SK-N-SH (cell line): ENCODE measurements at regions not wholly inside any gene's neighbourhood (a gene's known extent, or its start where the extent isn't known, plus 50 kb on each side); places are given as distances from the start of the nearest gene placed in this dataset.

Experiments
- CTCF ChIA-PET: fragments of 300-600, 350-600 bp; formaldehyde crosslinking; extraction: SDS; loops from one replicate; lab custom pipeline; 2021; lab: Yijun Ruan, JAX
- POLR2A ChIA-PET: fragments of 350-600 bp; sonication (Branson Sonifier 250); formaldehyde crosslinking; extraction: SDS; loops from one replicate; lab custom pipeline; 2020; ENCODE audit warnings: antibody characterized with exemption, inconsistent platforms; lab: Yijun Ruan, JAX
- DNase-seq: peaks from one replicate; pipeline ENCODE4 v3.0.0; 2012
- H2AFZ ChIP-seq: fragments of 200-600 bp; sonication (generic); 2 replicates; pipeline ENCODE4 v1.8.1; 2016; ENCODE audit warnings: antibody characterized with exemption, mild to moderate bottlenecking, low read depth
- H3F3A ChIP-seq: fragments of 200-600 bp; sonication (generic); replicated peaks from 2 replicates; pipeline ENCODE3; 2016; ENCODE audit warnings: antibody characterized with exemption, mild to moderate bottlenecking; ENCODE audit not compliant: insufficient read depth
- H3K27ac ChIP-seq, 2 experiments: fragments of 200-500 bp in 1 of 2; fragments of 200-600 bp in 1 of 2; sonication (Bioruptor generic) in 1 of 2; sonication (generic), shearing (Covaris generic) in 1 of 2; 2 replicates each; pipeline versions ENCODE4 v1.5.1 to v1.6.1; 2014 to 2016; ENCODE audit warnings: low read depth in 2 of 2, inconsistent platforms in 1 of 2, low read length in 1 of 2, mild to moderate bottlenecking in 1 of 2, mixed read lengths in 1 of 2
- H3K27me3 ChIP-seq: fragments of 200-600 bp; sonication (generic), shearing (Covaris generic); 2 replicates; pipeline ENCODE4 v1.6.1; 2016; ENCODE audit warnings: mixed run types; ENCODE audit not compliant: insufficient read depth
- H3K36me3 ChIP-seq, 2 experiments: fragments of 200-500 bp in 1 of 2; fragments of 200-600 bp in 1 of 2; sonication (Bioruptor generic) in 1 of 2; sonication (generic) in 1 of 2; replicated peaks in 1 of 2; 2 replicates each; pipeline versions ENCODE3 to v1.5.1; 2014 to 2016; ENCODE audit warnings: low read length in 1 of 2, mild to moderate bottlenecking in 1 of 2; ENCODE audit not compliant: insufficient read depth in 2 of 2, control insufficient read depth in 1 of 2
- H3K4me1 ChIP-seq, 2 experiments: fragments of 200-500 bp in 1 of 2; fragments of 200-600 bp in 1 of 2; sonication (Bioruptor generic) in 1 of 2; sonication (generic), shearing (Covaris generic) in 1 of 2; 2 replicates each; pipeline versions ENCODE4 v1.5.1 to v1.6.1; 2014 to 2016; ENCODE audit warnings: low read depth in 1 of 2, low read length in 1 of 2, mixed run types in 1 of 2; ENCODE audit not compliant: insufficient read depth in 2 of 2, control insufficient read depth in 1 of 2
- H3K4me2 ChIP-seq: fragments of 200-600 bp; sonication (generic), shearing (Covaris generic); 2 replicates; pipeline ENCODE4 v1.6.1; 2017; ENCODE audit warnings: mixed run types
- H3K4me3 ChIP-seq, 2 experiments: fragments of 200-500 bp in 1 of 2; fragments of 200-600 bp in 1 of 2; sonication (Bioruptor generic) in 1 of 2; sonication (generic), shearing (Covaris generic) in 1 of 2; 2 replicates each; pipeline versions ENCODE4 v1.5.1 to v1.8.1; 2014 to 2016; ENCODE audit warnings: low read depth in 2 of 2, inconsistent platforms in 1 of 2, low read length in 1 of 2, mild to moderate bottlenecking in 1 of 2, mixed read lengths in 1 of 2, moderate library complexity in 1 of 2
- H3K79me2 ChIP-seq: fragments of 200-600 bp; sonication (generic); 2 replicates; pipeline ENCODE4 v1.8.1; 2017; ENCODE audit warnings: mild to moderate bottlenecking; ENCODE audit not compliant: insufficient read depth
- H3K9ac ChIP-seq: fragments of 200-600 bp; sonication (generic); 2 replicates; pipeline ENCODE4 v1.6.1; 2017; ENCODE audit warnings: mixed run types
- H3K9me2 ChIP-seq: fragments of 200-600 bp; sonication (generic); 2 replicates; pipeline ENCODE4 v1.6.1; 2017; ENCODE audit warnings: mixed run types
- H3K9me3 ChIP-seq: fragments of 200-600 bp; sonication (generic); 2 replicates; pipeline ENCODE4 v1.6.1; 2017; ENCODE audit warnings: mixed run types, mild to moderate bottlenecking, moderate library complexity
- H4K20me1 ChIP-seq: fragments of 200-600 bp; sonication (generic); 2 replicates; pipeline ENCODE4 v1.6.1; 2017; ENCODE audit warnings: mild to moderate bottlenecking, mixed run types; ENCODE audit not compliant: insufficient read depth
- ELF1 ChIP-seq: IDR thresholded peaks from 2 replicates; pipeline ENCODE4 v1.4.0; 2012
- EP300 ChIP-seq, 2 experiments: IDR thresholded peaks; 2 replicates each; pipeline versions ENCODE4 v1.4.0 to v1.6.1; 2012; ENCODE audit warnings: borderline replicate concordance in 1 of 2, low read depth in 1 of 2, low read length in 1 of 2
- FOXM1 ChIP-seq: IDR thresholded peaks from 2 replicates; pipeline ENCODE4 v1.4.0; 2012; ENCODE audit warnings: low read depth, mild to moderate bottlenecking
- GABPA ChIP-seq: IDR thresholded peaks from 2 replicates; pipeline ENCODE4 v1.4.0; 2012; ENCODE audit warnings: low read depth, mild to moderate bottlenecking
- GATA2 ChIP-seq: sonication (generic); formaldehyde crosslinking; IDR thresholded peaks from 2 replicates; pipeline ENCODE4 v1.5.0; 2020; ENCODE audit warnings: mild to moderate bottlenecking, missing genetic modification reagents
- JUND ChIP-seq: IDR thresholded peaks from 2 replicates; pipeline ENCODE4 v1.4.0; 2012
- MXI1 ChIP-seq: IDR thresholded peaks from 2 replicates; pipeline ENCODE4 v1.6.1; 2012; ENCODE audit warnings: mild to moderate bottlenecking, low read depth, low read length, improper control_type of control experiment
- NRF1 ChIP-seq: IDR thresholded peaks from 2 replicates; pipeline ENCODE4 v1.6.1; 2012; ENCODE audit warnings: low read depth, mild to moderate bottlenecking, low read length
- RFX5 ChIP-seq: IDR thresholded peaks from 2 replicates; pipeline ENCODE4 v1.6.1; 2012; ENCODE audit warnings: mild to moderate bottlenecking, improper control_type of control experiment, low read length
- RXRA ChIP-seq: IDR thresholded peaks from 2 replicates; pipeline ENCODE4 v1.4.0; 2012; ENCODE audit warnings: low read depth, mild to moderate bottlenecking, borderline replicate concordance
- SMC3 ChIP-seq: IDR thresholded peaks from 2 replicates; pipeline ENCODE4 v1.6.1; 2012; ENCODE audit warnings: low read depth, low read length, improper control_type of control experiment
- TAF1 ChIP-seq: IDR thresholded peaks from 2 replicates; pipeline ENCODE4 v1.6.1; 2012; ENCODE audit warnings: low read depth, mild to moderate bottlenecking, low read length, moderate library complexity, borderline replicate concordance
- USF1 ChIP-seq: IDR thresholded peaks from 2 replicates; pipeline ENCODE4 v1.4.0; 2012; ENCODE audit warnings: low read depth, borderline replicate concordance
- USF2 ChIP-seq: fragments of 150-350 bp; IDR thresholded peaks from 2 replicates; pipeline ENCODE4 v1.6.1; 2017; ENCODE audit warnings: antibody characterized with exemption, low read length, low read depth, borderline replicate concordance
- YY1 ChIP-seq: IDR thresholded peaks from 2 replicates; pipeline ENCODE4 v1.4.0; 2012; ENCODE audit warnings: low read depth, mild to moderate bottlenecking
- WGBS: methylation state at CpG from one replicate; pipeline ENCODE4 v1.1.6; 2017; ENCODE audit warnings: low lambda C conversion rate; 5-methylcytosine and 5-hydroxymethylcytosine counted together
- TF ChIP-seq, protein P1 (sequence below): IDR thresholded peaks from 2 replicates; pipeline ENCODE4 v1.4.0; 2012; ENCODE audit warnings: low read depth, borderline replicate concordance
- TF ChIP-seq, protein P2 (sequence below): IDR thresholded peaks from 2 replicates; pipeline ENCODE4 v1.4.0; 2012; ENCODE audit warnings: low read depth
- TF ChIP-seq, protein P3 (sequence below): IDR thresholded peaks from 2 replicates; pipeline ENCODE4; 2012

DNA sequence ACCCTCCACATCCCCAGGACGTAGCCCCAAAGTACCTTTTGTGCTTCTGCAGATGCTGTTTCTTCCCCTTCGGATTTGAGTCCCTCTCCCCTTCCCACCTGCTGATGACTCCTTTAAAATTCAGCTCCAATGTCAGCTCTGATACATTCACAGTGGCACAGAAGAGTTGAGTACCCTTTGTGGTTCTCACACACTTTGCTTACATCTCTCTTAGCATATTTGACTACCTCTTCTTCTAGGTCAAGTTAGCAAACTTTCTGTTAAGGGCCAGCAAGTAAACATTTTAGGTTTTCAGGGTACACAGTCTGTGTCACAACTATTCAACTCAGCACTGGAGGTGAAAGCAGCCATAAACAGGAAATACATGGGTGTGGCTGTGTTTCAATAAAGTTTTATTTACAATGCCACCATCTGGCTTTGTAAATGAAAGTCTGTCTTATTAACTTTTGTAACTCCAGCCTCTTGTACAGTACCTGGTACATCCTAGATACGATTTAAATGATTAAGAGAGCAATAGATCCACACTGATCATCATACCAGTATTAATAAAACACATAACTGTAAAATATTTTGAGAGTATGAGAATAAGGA lies 161.7 kb downstream of the SOX9 start:
- Histone ChIP-seq H3K9me2 (no peaks in the 10 kb centered on the region), H3K36me3 (no peaks in the 10 kb centered on the region), H3K27me3 (no peaks in the 10 kb centered on the region), H3K4me1 (no peaks in the 10 kb centered on the region), H3K9ac (no peak overlapping the region), H3K4me3 (no peak overlapping the region), H3K79me2 (no peaks in the 10 kb centered on the region), H2AFZ (no peak overlapping the region), H3K4me2 (no peak overlapping the region), H4K20me1 (no peaks in the 10 kb centered on the region), H3F3A (no peaks in the 10 kb centered on the region), H3K27ac (no peak overlapping the region), H3K9me3 (no peaks in the 10 kb centered on the region)
- POLR2A ChIA-PET, result no interaction called here
- 50% methylated on average over 3 of the region's 3 CpGs for WGBS
- no peak for DNase-seq
- CTCF ChIA-PET, result interaction anchor here (1.4 kb wide), 1 partner anchor 10 kb away, joined by 3 read pairs; no protein-coding TSS in a partner anchor
- no peak for TF ChIP-seq FOXM1
- TF ChIP-seq, protein P1, sequence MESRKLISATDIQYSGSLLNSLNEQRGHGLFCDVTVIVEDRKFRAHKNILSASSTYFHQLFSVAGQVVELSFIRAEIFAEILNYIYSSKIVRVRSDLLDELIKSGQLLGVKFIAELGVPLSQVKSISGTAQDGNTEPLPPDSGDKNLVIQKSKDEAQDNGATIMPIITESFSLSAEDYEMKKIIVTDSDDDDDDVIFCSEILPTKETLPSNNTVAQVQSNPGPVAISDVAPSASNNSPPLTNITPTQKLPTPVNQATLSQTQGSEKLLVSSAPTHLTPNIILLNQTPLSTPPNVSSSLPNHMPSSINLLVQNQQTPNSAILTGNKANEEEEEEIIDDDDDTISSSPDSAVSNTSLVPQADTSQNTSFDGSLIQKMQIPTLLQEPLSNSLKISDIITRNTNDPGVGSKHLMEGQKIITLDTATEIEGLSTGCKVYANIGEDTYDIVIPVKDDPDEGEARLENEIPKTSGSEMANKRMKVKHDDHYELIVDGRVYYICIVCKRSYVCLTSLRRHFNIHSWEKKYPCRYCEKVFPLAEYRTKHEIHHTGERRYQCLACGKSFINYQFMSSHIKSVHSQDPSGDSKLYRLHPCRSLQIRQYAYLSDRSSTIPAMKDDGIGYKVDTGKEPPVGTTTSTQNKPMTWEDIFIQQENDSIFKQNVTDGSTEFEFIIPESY, result no peak
- TF ChIP-seq, protein P2, sequence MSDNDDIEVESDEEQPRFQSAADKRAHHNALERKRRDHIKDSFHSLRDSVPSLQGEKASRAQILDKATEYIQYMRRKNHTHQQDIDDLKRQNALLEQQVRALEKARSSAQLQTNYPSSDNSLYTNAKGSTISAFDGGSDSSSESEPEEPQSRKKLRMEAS, result no peak
- no peak for TF ChIP-seq ELF1
- TF ChIP-seq GABPA, result no peak
- TF ChIP-seq TAF1, result no peak
- TF ChIP-seq MXI1, result no peak
- no peak for TF ChIP-seq RXRA
- no peak for TF ChIP-seq GATA2 (CRISPR knock-in tag)
- no peak for TF ChIP-seq EP300 (IDR thresholded peaks at IDR 0.05; ENCODE audit: borderline replicate concordance in 1 of 2, low read depth in 1 of 2, low read length in 1 of 2)
- TF ChIP-seq USF2, result no peak
- TF ChIP-seq RFX5, result no peak

DNA sequence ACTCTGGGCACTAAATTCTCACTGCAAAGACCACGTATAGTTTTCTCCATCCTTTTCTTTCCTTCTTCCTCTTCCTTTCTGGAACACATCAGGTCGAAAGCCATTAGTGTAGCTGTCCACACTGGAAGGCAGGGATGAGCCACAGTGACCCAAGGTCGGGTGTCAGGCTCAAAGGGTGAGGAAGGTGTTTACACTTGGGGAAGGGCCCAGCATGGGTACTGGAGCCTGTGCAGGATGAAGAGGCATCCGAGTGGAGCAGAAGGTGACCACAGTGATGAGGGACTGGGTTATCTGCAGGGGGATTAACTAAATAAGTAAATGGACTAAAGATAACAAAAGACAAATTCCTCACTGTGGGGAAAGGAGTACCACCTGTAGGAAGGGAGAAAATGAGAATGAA lies 164.0 kb downstream of the SOX9 start:
- ChIA-PET CTCF (interaction anchor here (1.0 to 1.3 kb wide), 2 partner anchors 10 to 406 kb away, joined by 3 read pairs; no protein-coding TSS in a partner anchor), POLR2A (no interaction called here)
- H3K79me2 ChIP-seq, result no peaks in the 10 kb centered on the region
- H3K4me2 ChIP-seq, result no peak overlapping the region
- H3K4me1 ChIP-seq, result no peaks in the 10 kb centered on the region
- H3K27me3 ChIP-seq, result no peaks in the 10 kb centered on the region
- no peaks in the 10 kb centered on the region for H3K9me3 ChIP-seq
- no peak overlapping the region for H3K9ac ChIP-seq
- H3K27ac ChIP-seq, result no peak overlapping the region
- 59% methylated on average over 4 of the region's 4 CpGs for WGBS
- H4K20me1 ChIP-seq, result no peaks in the 10 kb centered on the region
- H3K4me3 ChIP-seq, result no peak overlapping the region
- no peak for DNase-seq
- H3F3A ChIP-seq, result no peaks in the 10 kb centered on the region
- no peaks in the 10 kb centered on the region for H3K9me2 ChIP-seq
- H3K36me3 ChIP-seq, result no peaks in the 10 kb centered on the region
- H2AFZ ChIP-seq, result no peak overlapping the region
- no peak for TF ChIP-seq USF2
- TF ChIP-seq MXI1, result no peak
- no peak for TF ChIP-seq RFX5
- TF ChIP-seq, protein P2, result no peak
- TF ChIP-seq YY1, result no peak
- TF ChIP-seq JUND, result no peak
- no peak for TF ChIP-seq USF1
- TF ChIP-seq NRF1, result no peak
- TF ChIP-seq, protein P3, sequence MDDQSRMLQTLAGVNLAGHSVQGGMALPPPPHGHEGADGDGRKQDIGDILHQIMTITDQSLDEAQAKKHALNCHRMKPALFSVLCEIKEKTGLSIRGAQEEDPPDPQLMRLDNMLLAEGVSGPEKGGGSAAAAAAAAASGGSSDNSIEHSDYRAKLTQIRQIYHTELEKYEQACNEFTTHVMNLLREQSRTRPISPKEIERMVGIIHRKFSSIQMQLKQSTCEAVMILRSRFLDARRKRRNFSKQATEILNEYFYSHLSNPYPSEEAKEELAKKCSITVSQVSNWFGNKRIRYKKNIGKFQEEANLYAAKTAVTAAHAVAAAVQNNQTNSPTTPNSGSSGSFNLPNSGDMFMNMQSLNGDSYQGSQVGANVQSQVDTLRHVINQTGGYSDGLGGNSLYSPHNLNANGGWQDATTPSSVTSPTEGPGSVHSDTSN, result no peak
- TF ChIP-seq SMC3, result no peak
- TF ChIP-seq ELF1, result no peak
